SU-DHL-6 (cell line): ENCODE measurements at regions not wholly inside any gene's neighbourhood (a gene's known extent, or its start where the extent isn't known, plus 50 kb on each side); places are given as distances from the start of the nearest gene placed in this dataset.

Experiments used
- H2AFZ ChIP-seq: fragments of 200-600 bp; sonication (generic); 2 replicates; pipeline ENCODE4 v1.6.1; 2014; ENCODE audit warnings: low read depth, mild to moderate bottlenecking, moderate library complexity, mixed read lengths, antibody characterized with exemption, low read length; ENCODE audit not compliant: severe bottlenecking
- H3F3A ChIP-seq: fragments of 200-600 bp; shearing (Covaris generic); 2 replicates; pipeline ENCODE4 v1.6.0; 2016; ENCODE audit warnings: antibody characterized with exemption, mild to moderate bottlenecking; ENCODE audit not compliant: insufficient read depth
- H3K27ac ChIP-seq: fragments of 200-600 bp; sonication (generic); 2 replicates; pipeline ENCODE4 v1.5.1; 2016; ENCODE audit warnings: low read depth, mild to moderate bottlenecking, low read length, moderate library complexity, mixed read lengths
- H3K27me3 ChIP-seq: fragments of 200-600 bp; sonication (generic), shearing (Covaris generic); 2 replicates; pipeline ENCODE4 v1.6.0; 2014; ENCODE audit warnings: mild to moderate bottlenecking, low read length
- H3K36me3 ChIP-seq: fragments of 200-600 bp; sonication (generic); 2 replicates; pipeline ENCODE4 v1.6.1; 2014; ENCODE audit warnings: mild to moderate bottlenecking, low read length, mixed read lengths
- H3K4me2 ChIP-seq: fragments of 300-600, 200-600 bp; shearing (Covaris generic), sonication (generic); 2 replicates; pipeline ENCODE4 v1.6.0; 2014; ENCODE audit warnings: low read length, low read depth, mild to moderate bottlenecking; ENCODE audit not compliant: poor library complexity, severe bottlenecking
- H3K4me3 ChIP-seq: fragments of 200-600 bp; sonication (generic); 2 replicates; pipeline ENCODE4 v1.5.1; 2014; ENCODE audit warnings: antibody characterized with exemption, low read length, mild to moderate bottlenecking, mixed read lengths; ENCODE audit not compliant: insufficient read depth, poor library complexity, severe bottlenecking
- H3K79me2 ChIP-seq: fragments of 200-600 bp; sonication (generic); 2 replicates; pipeline ENCODE4 v1.6.1; 2014; ENCODE audit warnings: mild to moderate bottlenecking, low read length, moderate library complexity; ENCODE audit not compliant: insufficient read depth
- H3K9ac ChIP-seq: fragments of 200-600 bp; sonication (generic); 2 replicates; pipeline ENCODE4 v1.7.0; 2014; ENCODE audit warnings: mild to moderate bottlenecking, low read length
- H3K9me2 ChIP-seq: fragments of 200-600 bp; sonication (generic); replicated peaks from 2 replicates; pipeline ENCODE4 v1.6.1; 2014; ENCODE audit warnings: low read length; ENCODE audit not compliant: insufficient read depth
- H3K9me3 ChIP-seq: fragments of 200-600 bp; sonication (generic); 2 replicates; pipeline ENCODE4 v1.6.1; 2014; ENCODE audit warnings: low read length, mixed read lengths; ENCODE audit not compliant: insufficient read depth
- H4K20me1 ChIP-seq: fragments of 200-600 bp; sonication (generic); 2 replicates; pipeline ENCODE4 v1.6.1; 2014; ENCODE audit warnings: low read depth, mild to moderate bottlenecking, antibody characterized with exemption, low read length, moderate library complexity, mixed read lengths
- EZH2phosphoT487 ChIP-seq: fragments of 200-600 bp; sonication (generic), shearing (Covaris generic); conservative IDR thresholded peaks from 2 replicates; pipeline ENCODE4 v1.6.1; 2018; ENCODE audit warnings: mild to moderate bottlenecking, antibody characterized with exemption, low read length, moderate library complexity, mixed read lengths
- TF ChIP-seq, protein P1 (sequence below): fragments of 200-600 bp; sonication (generic); IDR thresholded peaks from one replicate; pipeline ENCODE4 v1.5.1; 2017; ENCODE audit warnings: antibody characterized with exemption, mild to moderate bottlenecking, low read length, moderate library complexity; ENCODE audit not compliant: insufficient read depth, poor library complexity, severe bottlenecking

DNA sequence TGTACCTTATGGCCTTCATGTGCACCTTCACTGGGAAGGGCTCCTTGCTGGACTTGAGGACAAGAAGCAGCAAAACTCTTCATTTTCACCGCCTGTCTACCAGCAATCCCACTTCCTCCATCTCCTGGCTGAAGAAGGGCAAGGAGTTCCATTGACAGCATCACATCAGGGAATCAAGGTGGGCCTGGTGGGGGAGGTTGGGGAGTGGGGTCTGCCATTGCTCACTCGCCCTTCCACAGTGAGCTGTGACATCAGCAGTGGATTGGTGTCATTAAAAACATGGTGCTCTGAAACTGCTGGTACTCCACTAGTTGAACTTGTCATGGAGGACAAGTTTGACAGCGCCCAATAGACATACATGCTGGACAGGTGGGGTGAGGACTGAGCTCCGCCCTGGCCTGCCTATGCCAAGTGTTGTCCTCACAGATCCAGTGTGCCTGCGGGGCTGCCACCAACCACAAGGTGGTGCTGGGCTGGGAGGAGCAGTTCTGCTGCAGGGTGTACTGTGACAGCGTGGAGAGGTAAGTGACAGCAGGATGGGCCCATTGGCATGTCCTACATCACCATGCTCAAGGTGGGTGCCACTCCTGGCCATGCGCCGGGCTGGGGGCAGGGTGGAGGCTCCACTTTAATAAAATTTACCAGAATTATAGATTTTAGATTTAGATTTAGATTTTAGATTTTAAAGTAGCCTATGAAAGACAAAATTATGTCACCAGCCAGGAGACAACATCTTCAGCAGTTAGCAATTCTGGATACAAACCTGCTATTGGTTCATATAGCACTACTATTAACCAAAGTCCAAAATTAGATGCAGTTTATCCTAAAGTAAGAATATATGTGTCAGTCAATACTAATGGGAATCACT lies 1729.1 kb downstream of the TP53TG3F start:
- Histone ChIP-seq H3K36me3 (no peaks in the 10 kb centered on the region), H4K20me1 (no peaks in the 10 kb centered on the region), H3K27ac (no peak overlapping the region), H3K9me3 (no peaks in the 10 kb centered on the region), H3K27me3 (no peaks in the 10 kb centered on the region), H3K4me3 (no peak overlapping the region), H2AFZ (no peak overlapping the region), H3K79me2 (no peaks in the 10 kb centered on the region), H3K4me2 (no peak overlapping the region), H3F3A (no peaks in the 10 kb centered on the region), H3K9ac (no peak overlapping the region), H3K9me2 (no peaks in the 10 kb centered on the region)
- TF ChIP-seq, protein P1, sequence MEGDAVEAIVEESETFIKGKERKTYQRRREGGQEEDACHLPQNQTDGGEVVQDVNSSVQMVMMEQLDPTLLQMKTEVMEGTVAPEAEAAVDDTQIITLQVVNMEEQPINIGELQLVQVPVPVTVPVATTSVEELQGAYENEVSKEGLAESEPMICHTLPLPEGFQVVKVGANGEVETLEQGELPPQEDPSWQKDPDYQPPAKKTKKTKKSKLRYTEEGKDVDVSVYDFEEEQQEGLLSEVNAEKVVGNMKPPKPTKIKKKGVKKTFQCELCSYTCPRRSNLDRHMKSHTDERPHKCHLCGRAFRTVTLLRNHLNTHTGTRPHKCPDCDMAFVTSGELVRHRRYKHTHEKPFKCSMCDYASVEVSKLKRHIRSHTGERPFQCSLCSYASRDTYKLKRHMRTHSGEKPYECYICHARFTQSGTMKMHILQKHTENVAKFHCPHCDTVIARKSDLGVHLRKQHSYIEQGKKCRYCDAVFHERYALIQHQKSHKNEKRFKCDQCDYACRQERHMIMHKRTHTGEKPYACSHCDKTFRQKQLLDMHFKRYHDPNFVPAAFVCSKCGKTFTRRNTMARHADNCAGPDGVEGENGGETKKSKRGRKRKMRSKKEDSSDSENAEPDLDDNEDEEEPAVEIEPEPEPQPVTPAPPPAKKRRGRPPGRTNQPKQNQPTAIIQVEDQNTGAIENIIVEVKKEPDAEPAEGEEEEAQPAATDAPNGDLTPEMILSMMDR: peak; percentile 41
- TF ChIP-seq EZH2phosphoT487: no peak

DNA sequence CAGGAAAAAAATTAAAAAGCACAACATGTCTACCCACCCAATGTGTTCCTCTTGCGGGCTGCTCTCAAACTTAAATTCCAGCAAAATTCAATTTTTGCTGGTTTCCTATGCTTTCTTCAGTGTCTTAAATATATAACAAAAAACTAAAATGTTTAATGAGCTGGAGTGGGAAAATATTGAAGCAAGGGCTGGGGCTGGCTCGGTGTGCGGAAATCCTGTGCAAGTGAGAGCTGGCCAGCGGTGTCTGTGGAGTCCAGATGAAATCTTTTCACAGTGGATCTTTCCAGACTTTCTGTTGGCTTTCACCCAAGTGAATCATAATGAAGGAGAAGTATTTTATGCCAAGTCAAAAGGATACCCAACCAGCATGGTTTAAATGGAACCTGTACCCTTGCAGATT lies 1733.6 kb downstream of the TP53TG3F start:
- no peak overlapping the region for H2AFZ ChIP-seq
- H3K79me2 ChIP-seq: no peaks in the 10 kb centered on the region
- H3K4me2 ChIP-seq: no peak overlapping the region
- no peaks in the 10 kb centered on the region for H3K27me3 ChIP-seq
- H3F3A ChIP-seq: no peaks in the 10 kb centered on the region
- no peaks in the 10 kb centered on the region for H3K9me2 ChIP-seq
- no peaks in the 10 kb centered on the region for H3K9me3 ChIP-seq
- no peak overlapping the region for H3K9ac ChIP-seq
- no peak overlapping the region for H3K4me3 ChIP-seq
- H4K20me1 ChIP-seq: no peaks in the 10 kb centered on the region
- TF ChIP-seq, protein P1: no peak
- no peak for TF ChIP-seq EZH2phosphoT487
- no peaks in the 10 kb centered on the region for H3K36me3 ChIP-seq
- no peak overlapping the region for H3K27ac ChIP-seq

DNA sequence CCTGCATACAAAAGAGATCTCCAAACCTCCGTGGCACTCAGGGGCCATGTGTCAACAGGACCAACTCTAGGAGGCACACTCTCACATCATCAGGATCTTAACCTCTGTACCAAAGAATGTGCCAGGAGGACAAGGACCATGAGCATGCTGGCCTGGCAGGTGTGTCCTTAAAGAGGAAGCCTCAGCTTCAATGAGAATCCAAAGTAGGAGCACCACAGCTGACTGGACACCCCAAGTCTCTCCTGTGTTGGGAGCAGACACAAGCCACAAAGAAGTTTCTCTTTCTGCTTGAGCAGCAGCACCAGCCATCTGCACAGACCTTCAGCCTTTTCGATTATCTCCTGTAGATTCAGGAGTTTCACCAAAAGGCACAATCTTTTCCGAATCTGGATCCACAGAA lies 1734.5 kb downstream of the TP53TG3F start:
- no peaks in the 10 kb centered on the region for H3K79me2 ChIP-seq
- H3K9me2 ChIP-seq: no peaks in the 10 kb centered on the region
- H3K27me3 ChIP-seq: no peaks in the 10 kb centered on the region
- TF ChIP-seq EZH2phosphoT487: no peak
- TF ChIP-seq, protein P1: no peak
- no peaks in the 10 kb centered on the region for H3K9me3 ChIP-seq
- no peaks in the 10 kb centered on the region for H4K20me1 ChIP-seq
- no peak overlapping the region for H3K4me3 ChIP-seq
- H3K36me3 ChIP-seq: no peaks in the 10 kb centered on the region
- H3K27ac ChIP-seq: no peak overlapping the region
- no peak overlapping the region for H2AFZ ChIP-seq
- no peak overlapping the region for H3K9ac ChIP-seq
- no peak overlapping the region for H3K4me2 ChIP-seq
- no peaks in the 10 kb centered on the region for H3F3A ChIP-seq
